Mammary epithelial cell (primary cell): ENCODE measurements at regions not wholly inside any gene's neighbourhood (a gene's known extent, or its start where the extent isn't known, plus 50 kb on each side); places are given as distances from the start of the nearest gene placed in this dataset.

ENCODE experiments used
- CTCF ChIP-seq, 2 donors: IDR thresholded peaks in 1 of 2; conservative IDR thresholded peaks in 1 of 2; 2 replicates each; pipeline ENCODE4 v1.5.1; 2011 to 2012; ENCODE audit warnings: inconsistent platforms in 2 of 2, low read length in 2 of 2, mild to moderate bottlenecking in 2 of 2, control low read depth in 1 of 2, low read depth in 1 of 2; ENCODE audit not compliant: insufficient read depth in 1 of 2; ENCODE audit errors: extremely low read depth in 1 of 2
- EZH2 ChIP-seq: IDR thresholded peaks from 2 replicates; pipeline ENCODE4 v1.6.1; 2012; ENCODE audit warnings: low read length, inconsistent platforms, borderline replicate concordance

GRCh38 chr15:62561571-62561970 is 396.5 kb upstream of the C2CD4B start:
- TF ChIP-seq CTCF (conservative IDR thresholded peaks at IDR 0.05 in 1 of 2, IDR thresholded peaks at IDR 0.05 in 1 of 2; ENCODE audit: extremely low read depth in 1 of 2, insufficient read depth in 1 of 2, low read depth in 1 of 2, low read length in 2 of 2) = no peak
- no peak for TF ChIP-seq EZH2
